Left lung (tissue), 4 donors: ENCODE measurements at regions not wholly inside any gene's neighbourhood (a gene's known extent, or its start where the extent isn't known, plus 50 kb on each side); places are given as distances from the start of the nearest gene placed in this dataset.
A peak's percentile ranks its signal among the peaks of the same experiment; 100 is the strongest.

Experiments used
- ATAC-seq: fragments of 200-7000 bp; cut with Tn5 transposase; one replicate; pipeline ENCODE4 v1.9.1; 2020; ENCODE audit warnings: moderate library complexity
- DNase-seq, 4 donors: peaks; one replicate each; pipeline ENCODE4 v3.0.0-alpha.2; 2013 to 2020
- H3K27ac ChIP-seq, 2 donors: fragments of 200-600 bp; sonication (generic) in 1 of 2; one replicate each; pipeline versions ENCODE4 v1.5.0 to v1.8.0; 2020 to 2021
- H3K27me3 ChIP-seq, 2 donors: fragments of 200-600 bp; sonication (generic) in 1 of 2; one replicate each; pipeline versions ENCODE4 v1.5.0 to v1.8.0; 2020 to 2021
- H3K36me3 ChIP-seq, 2 donors: fragments of 200-600 bp; sonication (generic) in 1 of 2; one replicate each; pipeline versions ENCODE4 v1.5.0 to v1.8.0; 2020 to 2021
- H3K4me1 ChIP-seq, 2 donors: fragments of 200-600 bp; one replicate each; pipeline ENCODE4 v1.8.0; 2021
- H3K4me3 ChIP-seq, 2 donors: fragments of 200-600 bp; sonication (generic) in 1 of 2; one replicate each; pipeline versions ENCODE4 v1.5.0 to v1.8.0; 2020 to 2021; ENCODE audit warnings: mild to moderate bottlenecking in 1 of 2
- H3K9me3 ChIP-seq, 2 donors: fragments of 200-600 bp; sonication (generic) in 1 of 2; one replicate each; pipeline versions ENCODE4 v1.5.0 to v1.8.0; 2020 to 2021
- CTCF ChIP-seq, 2 donors: fragments of 200-600 bp; sonication (generic) in 1 of 2; IDR thresholded peaks; one replicate each; pipeline versions ENCODE4 v1.5.0 to v1.8.0; 2021; ENCODE audit warnings: antibody characterized with exemption in 2 of 2
- intact Hi-C, 2 donors: fragments of 100-400 bp; cut with DNase I; formaldehyde crosslinking; loops; one replicate each; pipeline versions ENCODE4 v1.11.2 to v1.14.2; 2022
- donor health status: DM: no; HTN: yes; CAD: no.
- donor health status: DM: no; HTN: no; CAD: no.

- TF ChIP-seq CTCF (IDR thresholded peaks at IDR 0.05), result no peak
Observed at GRCh38 chr1:55448261-55448660, 233.1 kb upstream of the USP24 start.

GRCh38 chr1:55447488-55447887, 232.3 kb upstream of the USP24 start:
- H3K36me3 ChIP-seq, result no peaks in the 10 kb centered on the region
- intact Hi-C loops, result no loop called here
- no peak for TF ChIP-seq CTCF (IDR thresholded peaks at IDR 0.05)
- ATAC-seq (peak; percentile 49), DNase-seq (no peak)
- no peaks in the 10 kb centered on the region for H3K9me3 ChIP-seq
- no peaks in the 10 kb centered on the region for H3K27me3 ChIP-seq
- peaks cover 3 to 11% of the 10 kb centered on the region in 2 donors for H3K4me1 ChIP-seq
- no peak overlapping the region for H3K27ac ChIP-seq
- no peak overlapping the region for H3K4me3 ChIP-seq

More at GRCh38 chr1:55448261-55448660, 233.1 kb upstream of the USP24 start:
- peaks cover 3 to 11% of the 10 kb centered on the region in 2 donors for H3K4me1 ChIP-seq
- no peaks in the 10 kb centered on the region for H3K36me3 ChIP-seq
- no peaks in the 10 kb centered on the region for H3K27me3 ChIP-seq
- no peak overlapping the region for H3K4me3 ChIP-seq
- H3K27ac ChIP-seq, result no peak overlapping the region
- DNase-seq (no peak), ATAC-seq (no peak)
- no peaks in the 10 kb centered on the region for H3K9me3 ChIP-seq
- intact Hi-C loops, result no loop called here

- Histone ChIP-seq H3K4me3 (no peak overlapping the region), H3K27ac (no peak overlapping the region), H3K36me3 (no peaks in the 10 kb centered on the region), H3K4me1 (peaks cover 3 to 11% of the 10 kb centered on the region in 2 donors), H3K27me3 (no peaks in the 10 kb centered on the region), H3K9me3 (no peaks in the 10 kb centered on the region)
- no peak for ATAC-seq
- no peak for DNase-seq
- TF ChIP-seq CTCF (IDR thresholded peaks at IDR 0.05), result no peak
- intact Hi-C loops, result no loop called here
Observed at GRCh38 chr1:55446351-55446750, 231.2 kb upstream of the USP24 start.

GRCh38 chr1:55445416-55445815, 230.3 kb upstream of the USP24 start:
- H3K9me3 ChIP-seq, result no peaks in the 10 kb centered on the region
- no peak overlapping the region for H3K27ac ChIP-seq
- peaks cover 3 to 11% of the 10 kb centered on the region in 2 donors for H3K4me1 ChIP-seq
- no peak for TF ChIP-seq CTCF (IDR thresholded peaks at IDR 0.05)
- intact Hi-C loops, result no loop called here
- H3K27me3 ChIP-seq, result no peaks in the 10 kb centered on the region
- no peak overlapping the region for H3K4me3 ChIP-seq
- DNase-seq (no peak), ATAC-seq (no peak)
- H3K36me3 ChIP-seq, result no peaks in the 10 kb centered on the region

DNA sequence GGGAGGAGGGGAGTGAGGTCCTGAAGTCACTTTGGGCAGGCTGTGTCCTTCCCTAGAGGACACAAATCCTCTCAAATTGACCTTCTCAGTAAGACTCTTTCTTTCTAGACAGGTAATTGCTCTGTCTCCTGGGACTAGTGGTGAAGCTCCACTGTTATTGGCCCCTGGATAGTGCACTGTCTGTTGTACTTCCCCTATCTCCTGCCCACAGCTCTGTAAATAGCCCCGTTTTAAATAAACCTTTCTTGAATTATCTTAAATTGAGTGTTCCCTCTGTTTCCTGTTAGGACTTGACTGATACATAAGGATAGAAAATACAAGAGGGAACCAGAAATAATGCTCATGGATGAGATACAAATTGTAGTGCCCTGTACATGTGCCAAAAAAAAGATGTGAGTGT, 229.5 kb upstream of the USP24 start:
- intact Hi-C loops, result no loop called here
- H3K27ac ChIP-seq, result peak overlapping the region in 1 of 2 donors; percentile 49

More for the DNA sequence above, 229.5 kb upstream of the USP24 start:
- H3K36me3 ChIP-seq, result no peaks in the 10 kb centered on the region
- no peak overlapping the region for H3K4me3 ChIP-seq
- peaks cover 3 to 11% of the 10 kb centered on the region in 2 donors for H3K4me1 ChIP-seq
- no peaks in the 10 kb centered on the region for H3K27me3 ChIP-seq
- ATAC-seq (no peak), DNase-seq (no peak)
- no peak for TF ChIP-seq CTCF (IDR thresholded peaks at IDR 0.05)
- no peaks in the 10 kb centered on the region for H3K9me3 ChIP-seq
